Activated CD4-positive, alpha-beta T cell treated with anti-CD3 and anti-CD28 coated beads, Interleukin-2, Interleukin-6, amounts not matched to agents 100 ng/mL and 50 ng/mL, durations not matched to agents 16 hours and 8 hours (primary cell): ENCODE measurements at regions not wholly inside any gene's neighbourhood (a gene's known extent, or its start where the extent isn't known, plus 50 kb on each side); places are given as distances from the start of the nearest gene placed in this dataset.
"Not testable (repeated sequence)": the region's sequence is repeated elsewhere in the genome, so short reads cannot be mapped to it uniquely, and the experiment has no call there.

ENCODE experiments used
- DNase-seq: peaks from one replicate; pipeline ENCODE4 v3.0.0-alpha.2; 2020

- DNase-seq: not testable (repeated sequence)
These were observed 1373.8 kb upstream of the DEFB115 start for GRCh38 chr20:29883514-29884219.

- not testable (repeated sequence) for DNase-seq
These were observed 1373.1 kb upstream of the DEFB115 start for GRCh38 chr20:29884322-29884721.

- DNase-seq: not testable (repeated sequence)
These were observed 1371.9 kb upstream of the DEFB115 start for GRCh38 chr20:29885282-29886185.

GRCh38 chr20:29891555-29891954 is 1365.9 kb upstream of the DEFB115 start:
- not testable (repeated sequence) for DNase-seq
